DND-41 (cell line): ENCODE measurements at regions not wholly inside any gene's neighbourhood (a gene's known extent, or its start where the extent isn't known, plus 50 kb on each side); places are given as distances from the start of the nearest gene placed in this dataset.

Experiments used
- ATAC-seq: fragments of 200-7000 bp; cut with Tn5 transposase; 3 replicates; pipeline ENCODE4 v1.9.1; 2021; ENCODE audit warnings: low read depth; ENCODE audit not compliant: insufficient read depth
- DNase-seq: peaks from one replicate; pipeline ENCODE4 v3.0.0-alpha.2; 2020
- H2AFZ ChIP-seq: 2 replicates; pipeline ENCODE4 v1.6.0; 2012; ENCODE audit warnings: low read depth, low read length
- H3K27ac ChIP-seq: 2 replicates; pipeline ENCODE4 v1.5.1; 2012; ENCODE audit warnings: low read length, inconsistent platforms
- H3K27me3 ChIP-seq: fragments of 200-600 bp; sonication (generic); 2 replicates; pipeline ENCODE4 v1.6.0; 2012; ENCODE audit warnings: low read length, mild to moderate bottlenecking, inconsistent platforms; ENCODE audit not compliant: insufficient read depth, poor library complexity
- H3K36me3 ChIP-seq: 2 replicates; pipeline ENCODE4 v1.5.1; 2012; ENCODE audit warnings: low read length, inconsistent platforms; ENCODE audit not compliant: insufficient read depth
- H3K4me1 ChIP-seq: 2 replicates; pipeline ENCODE4 v1.5.1; 2012; ENCODE audit warnings: mild to moderate bottlenecking, low read length; ENCODE audit not compliant: insufficient read depth
- H3K4me2 ChIP-seq: 2 replicates; pipeline ENCODE4 v1.6.0; 2012; ENCODE audit warnings: mild to moderate bottlenecking, moderate library complexity, low read length, inconsistent platforms; ENCODE audit not compliant: insufficient read depth
- H3K4me3 ChIP-seq, 2 experiments: fragments of 200-600 bp in 1 of 2; shearing (Covaris generic) in 1 of 2; 2 replicates each; pipeline ENCODE4 v1.5.1; 2012 to 2016; ENCODE audit warnings: inconsistent platforms in 2 of 2, low read length in 2 of 2, mild to moderate bottlenecking in 2 of 2, low read depth in 1 of 2, moderate library complexity in 1 of 2
- H3K79me2 ChIP-seq: 2 replicates; pipeline ENCODE4 v1.6.0; 2012; ENCODE audit warnings: low read length, inconsistent platforms; ENCODE audit not compliant: insufficient read depth
- H3K9ac ChIP-seq: 2 replicates; pipeline ENCODE4 v1.6.0; 2012; ENCODE audit warnings: low read depth, mild to moderate bottlenecking, inconsistent platforms, low read length, moderate library complexity
- H3K9me3 ChIP-seq: 2 replicates; pipeline ENCODE4 v1.5.1; 2012; ENCODE audit warnings: low read length, moderate library complexity, mild to moderate bottlenecking, inconsistent platforms; ENCODE audit not compliant: insufficient read depth, severe bottlenecking
- H4K20me1 ChIP-seq: 2 replicates; pipeline ENCODE4 v1.6.0; 2012; ENCODE audit warnings: low read length; ENCODE audit not compliant: insufficient read depth
- CTCF ChIP-seq: IDR thresholded peaks from 2 replicates; pipeline ENCODE4 v1.5.1; 2012; ENCODE audit warnings: borderline replicate concordance, low read length, moderate library complexity, mild to moderate bottlenecking; ENCODE audit not compliant: poor library complexity, severe bottlenecking; ENCODE audit errors: extremely low read depth
- EZH2 ChIP-seq: IDR thresholded peaks from 3 replicates; pipeline ENCODE4 v1.6.1; 2012; ENCODE audit warnings: borderline replicate concordance, low read depth, mild to moderate bottlenecking, moderate library complexity, low read length, inconsistent platforms; ENCODE audit not compliant: severe bottlenecking

- no peak overlapping the region for H3K4me3 ChIP-seq
- no peaks in the 10 kb centered on the region for H3K9me3 ChIP-seq
- H3K27ac ChIP-seq, result no peak overlapping the region
- H3K4me2 ChIP-seq, result no peak overlapping the region
- DNase-seq (no peak), ATAC-seq (no peak)
- no peaks in the 10 kb centered on the region for H3K27me3 ChIP-seq
- H3K36me3 ChIP-seq, result no peaks in the 10 kb centered on the region
- no peaks in the 10 kb centered on the region for H3K79me2 ChIP-seq
- H3K9ac ChIP-seq, result no peak overlapping the region
- H3K4me1 ChIP-seq, result no peaks in the 10 kb centered on the region
- no peaks in the 10 kb centered on the region for H4K20me1 ChIP-seq
- H2AFZ ChIP-seq, result no peak overlapping the region
- no peak for TF ChIP-seq CTCF
- TF ChIP-seq EZH2, result no peak
These were observed 87.7 kb downstream of the NAP1L3 start for GRCh38 chrX:93585661-93586060.

GRCh38 chrX:93580634-93581033 lies 92.7 kb downstream of the NAP1L3 start:
- H3K79me2 ChIP-seq, result no peaks in the 10 kb centered on the region
- H3K9me3 ChIP-seq, result peaks cover 3% of the 10 kb centered on the region
- H3K4me2 ChIP-seq, result no peak overlapping the region
- H3K36me3 ChIP-seq, result no peaks in the 10 kb centered on the region
- TF ChIP-seq CTCF, result no peak
- TF ChIP-seq EZH2, result no peak
- H2AFZ ChIP-seq, result no peak overlapping the region
- H3K9ac ChIP-seq, result no peak overlapping the region
- no peak for ATAC-seq
- H3K27ac ChIP-seq, result no peak overlapping the region
- H4K20me1 ChIP-seq, result no peaks in the 10 kb centered on the region
- DNase-seq, result no peak
- no peaks in the 10 kb centered on the region for H3K27me3 ChIP-seq
- no peak overlapping the region for H3K4me3 ChIP-seq
- no peaks in the 10 kb centered on the region for H3K4me1 ChIP-seq

- H3K4me2 ChIP-seq, result no peak overlapping the region
- no peaks in the 10 kb centered on the region for H3K27me3 ChIP-seq
- H3K4me1 ChIP-seq, result no peaks in the 10 kb centered on the region
- no peaks in the 10 kb centered on the region for H4K20me1 ChIP-seq
- no peaks in the 10 kb centered on the region for H3K9me3 ChIP-seq
- H3K36me3 ChIP-seq, result no peaks in the 10 kb centered on the region
- H2AFZ ChIP-seq, result no peak overlapping the region
- ATAC-seq, result no peak
- H3K79me2 ChIP-seq, result no peaks in the 10 kb centered on the region
- TF ChIP-seq EZH2 (no peak), CTCF (peak; percentile 30)
- DNase-seq, result no peak
- H3K4me3 ChIP-seq, result no peak overlapping the region
- no peak overlapping the region for H3K27ac ChIP-seq
- H3K9ac ChIP-seq, result no peak overlapping the region
These were observed 134.8 kb downstream of the NAP1L3 start for GRCh38 chrX:93538575-93538974.

GRCh38 chrX:93528917-93529316 lies 144.5 kb downstream of the NAP1L3 start:
- no peak overlapping the region for H3K4me2 ChIP-seq
- H2AFZ ChIP-seq, result no peak overlapping the region

More at GRCh38 chrX:93528917-93529316, 144.5 kb downstream of the NAP1L3 start:
- Histone ChIP-seq H3K4me1 (no peaks in the 10 kb centered on the region), H3K27me3 (no peaks in the 10 kb centered on the region), H3K79me2 (no peaks in the 10 kb centered on the region), H3K9ac (no peak overlapping the region), H3K4me3 (no peak overlapping the region), H3K9me3 (no peaks in the 10 kb centered on the region), H3K36me3 (no peaks in the 10 kb centered on the region), H3K27ac (no peak overlapping the region), H4K20me1 (no peaks in the 10 kb centered on the region)
- DNase-seq (no peak), ATAC-seq (no peak)
- no peak for TF ChIP-seq EZH2
- TF ChIP-seq CTCF, result no peak
